ENCODE measurements at regions not wholly inside any gene's neighbourhood (a gene's known extent, or its start where the extent isn't known, plus 50 kb on each side); places are given as distances from the start of the nearest gene placed in this dataset.
"Not testable (repeated sequence)": the region's sequence is repeated elsewhere in the genome, so short reads cannot be mapped to it uniquely, and the experiment has no call there.

- TF ChIP-seq POLR2A, CTCF, POLR2AphosphoS5 (IDR thresholded peaks at IDR 0.05): not testable (repeated sequence)
Measured at GRCh38 chr1:145541246-145541645, 66.5 kb upstream of the GPR89A start.
